ENCODE measurements at regions not wholly inside any gene's neighbourhood (a gene's known extent, or its start where the extent isn't known, plus 50 kb on each side); places are given as distances from the start of the nearest gene placed in this dataset.
"Not testable (repeated sequence)": the region's sequence is repeated elsewhere in the genome, so short reads cannot be mapped to it uniquely, and the experiment has no call there.

DNA sequence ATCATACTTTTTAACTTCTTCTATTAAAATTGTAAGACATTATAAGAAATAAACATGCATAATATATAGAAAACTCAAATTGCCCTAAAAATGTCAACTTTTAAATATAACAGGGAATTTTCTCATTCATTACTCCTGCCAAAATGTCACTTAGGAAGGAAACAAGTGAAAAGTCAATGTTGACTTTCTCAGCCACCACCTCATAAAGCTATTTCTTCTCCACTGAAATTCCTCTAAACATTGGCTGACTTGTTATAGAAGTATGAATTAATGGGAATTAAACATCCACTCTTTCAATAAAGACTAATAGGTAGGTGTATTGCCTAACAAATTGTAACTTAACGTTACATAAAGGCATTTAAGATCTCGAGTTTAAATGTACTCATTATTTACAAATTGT is 499.7 kb upstream of the SYT4 start:
- no peak for DNase-seq (ENCODE audit: extremely low read depth in 1 of 11, low read depth in 9 of 11, low spot score in 4 of 11)

DNA sequence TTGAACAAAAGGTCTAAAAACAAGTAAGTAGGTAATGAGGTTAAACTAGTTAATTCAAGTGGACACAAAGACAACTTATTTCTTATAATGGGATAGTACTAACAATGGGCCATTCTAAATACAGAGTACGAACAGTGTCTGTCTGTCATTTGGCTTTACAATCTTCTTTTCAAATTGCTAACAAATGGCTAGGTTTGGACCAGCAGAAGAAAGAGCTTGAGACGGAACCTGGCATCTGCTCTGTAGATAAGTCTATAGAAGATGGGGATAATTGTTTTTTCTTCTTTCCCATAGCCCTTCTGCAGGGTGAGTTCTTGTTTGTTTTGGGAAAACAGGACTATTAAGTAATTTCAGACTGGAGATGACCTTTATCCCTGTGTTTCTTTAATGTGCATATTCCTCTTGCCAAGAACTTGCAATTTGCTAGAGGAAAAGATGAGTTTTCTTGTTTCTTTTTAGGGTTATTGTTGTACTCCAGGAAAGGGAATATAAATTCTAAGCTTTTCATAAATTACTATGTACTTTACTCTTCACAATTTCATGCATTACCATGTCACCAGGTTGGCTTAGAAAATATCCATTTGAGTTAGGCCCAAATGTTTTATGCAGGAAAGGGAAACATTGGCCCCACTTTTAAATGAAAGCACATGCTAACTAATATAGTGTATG is 500.5 kb upstream of the SYT4 start:
- DNase-seq (ENCODE audit: extremely low read depth in 1 of 11, low read depth in 9 of 11, low spot score in 4 of 11) = no peak

DNA sequence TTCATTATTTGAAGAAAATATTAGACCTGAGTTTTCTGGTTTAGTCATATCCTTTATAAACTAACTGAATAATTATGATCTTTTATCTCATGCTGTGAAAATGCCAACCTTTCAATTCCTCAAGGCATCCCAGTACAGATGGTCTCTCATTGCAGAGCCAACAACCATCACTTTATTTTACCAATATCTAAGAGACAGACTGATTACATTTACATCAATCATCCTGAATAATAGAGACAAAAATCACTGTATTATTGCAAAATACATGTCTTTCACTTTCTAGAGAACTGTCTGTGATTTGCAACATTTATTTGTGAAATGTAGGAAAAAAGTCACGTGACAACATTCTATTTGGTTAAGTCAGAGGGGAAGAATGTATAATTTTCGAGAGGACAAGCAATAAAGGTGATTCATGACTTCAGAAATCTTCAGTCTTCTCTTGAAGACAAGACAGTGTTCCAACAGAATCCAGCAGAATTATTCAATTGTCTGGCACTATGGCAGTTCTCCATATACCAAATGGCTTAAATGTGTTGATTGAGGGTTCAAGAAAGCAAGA is 503.6 kb upstream of the SYT4 start:
- no peak for DNase-seq (ENCODE audit: extremely low read depth in 1 of 11, low read depth in 9 of 11, low spot score in 4 of 11)

DNA sequence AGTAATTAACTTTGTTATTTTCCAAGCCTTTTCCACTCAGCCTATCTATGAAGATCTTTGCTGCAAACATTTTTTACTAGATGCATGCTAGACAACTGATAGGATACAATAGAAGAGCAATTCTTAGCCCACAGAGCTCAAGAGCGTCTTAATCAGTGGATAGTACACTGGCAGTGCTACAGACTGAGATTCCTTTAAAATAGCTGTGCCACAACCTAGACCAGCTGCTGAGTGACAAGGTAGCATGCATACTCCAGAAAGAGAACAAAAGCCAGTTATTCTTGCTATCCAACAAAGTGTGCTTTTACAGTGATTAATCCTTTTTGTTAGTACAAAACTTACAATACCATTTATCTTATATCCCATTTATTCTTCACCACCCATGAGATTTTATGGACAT is 507.9 kb upstream of the SYT4 start:
- DNase-seq (ENCODE audit: extremely low read depth in 1 of 11, low read depth in 9 of 11, low spot score in 4 of 11) = no peak

DNA sequence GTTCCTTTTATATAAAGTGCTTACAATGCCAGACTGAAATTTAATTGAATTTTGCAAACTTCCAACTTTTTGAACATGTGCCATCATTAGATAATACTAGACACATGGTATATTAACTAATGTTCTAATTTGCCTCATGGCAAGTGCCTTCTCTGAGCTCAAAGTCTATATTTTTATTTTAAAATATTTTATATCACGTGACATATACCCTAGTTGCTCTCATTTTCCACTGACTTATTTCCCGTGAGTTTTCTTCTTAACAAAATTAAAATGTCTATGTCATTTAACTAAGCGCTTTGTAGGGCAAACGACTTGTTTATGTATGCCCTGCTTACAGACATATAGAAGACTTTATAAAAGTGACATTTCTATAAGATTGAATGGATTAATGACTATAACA is 509.6 kb upstream of the SYT4 start:
- DNase-seq (ENCODE audit: extremely low read depth in 1 of 11, low read depth in 9 of 11, low spot score in 4 of 11) = no peak

DNA sequence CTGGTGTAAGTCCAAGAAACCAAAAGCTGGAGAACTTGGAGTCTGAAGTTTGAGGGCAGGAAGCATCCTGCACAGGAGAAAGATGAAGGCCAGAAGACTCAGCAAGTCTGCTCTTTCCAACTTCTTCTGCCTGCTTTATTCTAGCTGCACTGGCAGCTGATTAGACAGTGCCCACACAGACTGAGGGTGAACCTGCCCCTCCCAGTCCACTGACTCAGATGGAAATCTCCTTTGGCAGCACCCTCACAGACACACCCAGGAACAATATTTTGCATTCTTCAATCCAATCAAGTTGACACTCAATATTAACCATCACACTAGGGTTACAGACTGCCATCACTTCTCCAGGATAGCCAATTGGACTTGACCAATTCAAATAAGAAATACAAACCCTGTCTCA is 510.4 kb upstream of the SYT4 start:
- DNase-seq (ENCODE audit: extremely low read depth in 1 of 11, low read depth in 9 of 11, low spot score in 4 of 11) = not testable (repeated sequence)

DNA sequence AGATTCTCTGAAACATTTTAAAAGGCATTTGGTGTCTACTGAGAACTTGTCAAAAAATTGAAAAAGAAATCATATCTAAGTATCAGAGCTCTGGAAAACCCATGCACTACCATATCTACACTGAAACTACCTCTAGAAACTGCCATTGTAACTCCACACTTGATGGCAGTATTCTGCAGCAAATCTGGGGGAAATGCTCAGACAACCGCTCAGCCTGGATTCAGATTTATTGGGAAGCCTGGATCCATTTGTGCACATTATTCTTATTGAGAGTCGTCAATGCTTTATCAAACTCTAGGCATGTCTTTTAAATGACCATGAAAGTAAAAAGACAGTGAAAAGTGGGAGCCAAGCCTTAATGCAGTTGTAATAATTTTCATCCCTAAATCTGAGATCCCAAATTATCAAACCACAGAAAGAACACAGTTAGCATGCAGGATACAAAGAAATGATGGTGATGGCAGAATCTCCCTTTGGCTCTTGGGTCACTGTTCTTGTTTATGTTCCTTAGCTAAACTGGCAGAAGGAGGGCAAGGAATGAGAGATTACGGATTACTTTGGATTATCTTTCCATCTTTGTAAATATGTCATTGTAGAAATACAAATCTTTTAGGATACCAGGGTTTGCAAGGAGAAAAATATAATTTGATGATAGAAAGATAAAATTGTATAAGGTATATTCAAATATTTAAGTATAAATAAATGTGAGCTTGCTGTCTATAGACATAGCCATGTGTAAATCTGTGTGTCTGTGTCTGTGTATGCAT is 512.1 kb upstream of the SYT4 start:
- DNase-seq (ENCODE audit: extremely low read depth in 1 of 11, low read depth in 9 of 11, low spot score in 4 of 11) = peak in 7 of 11 donors; percentile 10 to 25 (median 13)

DNA sequence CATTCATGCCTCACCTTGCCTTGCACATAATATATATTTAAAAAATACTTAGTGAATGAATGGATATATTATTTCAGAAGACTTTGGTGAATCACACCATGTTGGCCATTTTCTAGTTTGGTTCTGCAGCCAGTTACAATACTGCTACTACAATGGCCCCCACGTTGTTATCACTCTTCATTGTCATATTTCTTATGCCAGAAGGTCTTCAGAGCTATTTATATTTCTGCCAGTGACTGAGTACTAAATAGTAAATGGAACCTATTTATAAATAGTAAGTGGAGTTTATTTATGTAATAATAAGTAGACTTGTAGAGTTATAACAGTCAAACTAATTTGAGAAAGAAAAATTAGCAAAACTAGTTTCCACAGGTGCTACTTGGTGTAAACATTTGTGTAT is 516.6 kb upstream of the SYT4 start:
- DNase-seq (ENCODE audit: extremely low read depth in 1 of 11, low read depth in 9 of 11, low spot score in 4 of 11) = no peak

DNA sequence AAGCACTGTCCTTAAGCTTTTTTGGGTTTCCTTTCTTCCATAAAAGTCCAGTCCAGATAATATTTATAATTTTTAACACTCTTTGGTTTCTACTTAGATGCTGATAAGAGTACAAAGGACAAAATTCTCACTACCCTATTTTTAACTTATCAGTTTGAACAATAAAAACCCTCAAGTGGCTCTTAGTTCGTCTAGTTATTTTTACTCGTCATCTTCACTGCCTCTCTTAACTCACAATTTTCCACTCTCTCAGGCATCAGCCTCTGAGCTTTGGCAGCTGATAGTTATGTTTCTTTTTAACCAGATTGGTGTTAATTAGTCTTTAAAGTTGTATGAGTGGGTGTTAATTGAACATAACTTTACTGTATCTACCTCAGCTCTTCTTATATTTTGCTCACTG is 517.1 kb upstream of the SYT4 start:
- no peak for DNase-seq (ENCODE audit: extremely low read depth in 1 of 11, low read depth in 9 of 11, low spot score in 4 of 11)

DNA sequence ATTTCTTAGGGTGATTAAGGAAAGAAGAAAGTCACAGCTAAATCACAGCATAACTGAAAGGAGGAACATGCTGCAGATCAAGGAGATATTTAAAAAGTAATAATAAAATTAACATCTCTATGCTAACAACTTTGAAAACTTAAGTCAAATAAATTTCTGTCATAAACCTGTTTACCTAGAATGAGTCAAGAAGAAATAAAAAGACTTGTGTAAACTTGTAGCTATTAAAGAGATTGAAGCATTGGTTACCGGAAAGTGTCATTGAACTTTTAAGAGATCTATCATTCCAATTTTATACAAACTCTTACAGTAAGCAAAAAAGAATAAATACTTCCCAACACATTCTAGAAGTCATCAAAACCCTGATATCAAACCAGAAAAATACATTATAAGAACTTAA is 520.1 kb upstream of the SYT4 start:
- DNase-seq (ENCODE audit: extremely low read depth in 1 of 11, low read depth in 9 of 11, low spot score in 4 of 11) = no peak

DNA sequence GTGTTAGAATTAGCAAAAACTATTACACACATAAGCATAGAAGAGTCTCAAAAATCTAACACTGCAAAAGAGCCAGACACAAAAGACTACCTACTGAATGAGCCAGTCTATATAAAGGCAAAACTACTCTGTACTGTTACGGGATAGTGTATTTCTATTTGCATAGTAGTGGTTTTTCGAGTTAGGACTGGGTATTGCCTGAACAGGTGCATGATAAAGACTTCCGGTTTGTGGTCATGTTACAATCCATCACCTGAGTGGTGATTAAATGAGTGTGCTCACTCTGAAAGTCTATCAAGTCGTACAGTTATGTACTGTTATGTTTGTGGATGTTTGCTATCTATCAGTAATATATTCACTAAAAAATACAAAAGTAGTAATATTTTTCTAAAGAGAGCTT is 523.3 kb upstream of the SYT4 start:
- no peak for DNase-seq (ENCODE audit: extremely low read depth in 1 of 11, low read depth in 9 of 11, low spot score in 4 of 11)

DNA sequence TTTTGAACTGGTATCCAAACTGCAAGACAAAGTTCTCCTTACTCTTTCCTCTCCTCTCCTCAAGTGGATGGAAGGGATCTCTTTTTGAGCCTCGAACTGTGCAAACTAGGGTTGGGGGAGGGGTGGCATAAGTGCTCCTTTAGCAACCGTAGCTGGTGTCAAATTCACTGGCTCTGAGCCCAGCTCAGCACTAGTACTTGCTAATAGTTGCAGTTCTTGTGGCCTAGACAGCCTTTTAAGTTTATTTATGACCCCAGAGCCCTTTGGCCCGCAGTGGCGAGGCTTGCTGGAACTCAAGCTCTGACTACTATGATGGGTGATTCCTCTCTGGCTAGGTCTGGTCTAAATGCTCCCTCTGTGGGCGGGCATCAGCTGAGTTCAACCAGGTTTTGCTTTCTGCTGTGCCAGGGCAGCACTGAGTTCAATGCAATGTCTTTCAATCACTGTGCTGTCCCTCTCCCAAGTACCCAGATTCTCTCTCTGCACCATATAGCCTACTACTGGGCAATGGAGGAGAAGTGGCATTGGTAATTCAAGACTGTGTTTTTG is 528.4 kb upstream of the SYT4 start:
- peak in 10 of 11 donors; percentile 6 to 41 (median 20) for DNase-seq (ENCODE audit: extremely low read depth in 1 of 11, low read depth in 9 of 11, low spot score in 4 of 11)

DNA sequence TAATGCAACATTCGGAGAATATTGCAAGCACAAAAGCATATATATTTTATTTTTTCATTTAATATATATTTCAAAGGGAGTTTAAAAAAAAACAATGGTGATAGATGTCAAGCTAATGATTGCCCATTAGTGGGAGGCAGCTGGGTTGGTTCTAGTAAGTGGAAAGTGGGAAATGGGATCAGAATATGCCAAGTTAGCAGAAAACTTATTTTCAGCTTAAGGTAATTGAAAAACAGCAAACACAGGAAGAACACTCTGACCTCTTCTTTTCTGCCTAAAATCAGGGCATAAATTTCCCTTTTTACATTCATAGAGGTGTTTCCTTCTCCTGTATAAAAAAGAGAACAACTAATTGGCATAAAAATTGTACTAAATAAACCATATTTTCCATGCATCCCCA is 535.3 kb upstream of the SYT4 start:
- no peak for DNase-seq (ENCODE audit: extremely low read depth in 1 of 11, low read depth in 9 of 11, low spot score in 4 of 11)

DNA sequence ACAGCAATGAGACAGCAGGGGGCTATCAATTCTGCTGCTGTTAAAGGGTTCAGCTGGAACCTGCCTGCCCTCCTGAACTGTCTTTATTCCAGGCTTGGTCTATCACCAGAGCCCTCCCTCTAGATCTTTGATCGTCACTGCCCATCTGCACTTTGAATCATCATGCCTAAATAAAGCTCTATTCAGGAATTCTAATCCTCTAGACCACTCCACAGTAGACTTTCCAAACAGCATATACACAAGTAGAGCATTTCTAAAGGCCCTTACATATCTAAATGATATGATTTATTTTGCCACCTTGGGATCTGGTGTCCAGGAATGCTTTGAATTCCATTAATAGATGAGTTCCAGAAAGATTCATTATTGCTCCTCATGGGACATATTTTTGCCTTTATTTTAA is 542.1 kb upstream of the SYT4 start:
- DNase-seq (ENCODE audit: extremely low read depth in 1 of 11, low read depth in 9 of 11, low spot score in 4 of 11) = no peak

DNA sequence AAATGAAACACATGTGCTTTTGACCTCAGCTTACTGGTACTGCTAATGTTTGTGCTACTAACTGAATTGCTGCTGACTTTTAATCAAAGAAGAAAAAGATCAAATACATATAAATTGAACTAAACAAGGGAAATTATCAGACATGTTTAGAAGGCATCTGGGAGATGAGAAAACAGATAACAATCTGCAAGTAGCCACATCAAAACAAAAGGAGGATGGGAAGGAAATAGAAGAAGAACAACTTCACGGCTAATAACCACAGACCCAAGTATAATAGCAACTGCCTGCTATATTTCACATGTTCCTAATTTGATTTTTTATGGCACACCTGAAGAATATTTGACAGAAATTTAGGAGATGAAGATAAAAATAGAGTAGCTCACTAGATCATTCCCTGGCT is 542.6 kb upstream of the SYT4 start:
- DNase-seq (ENCODE audit: extremely low read depth in 1 of 11, low read depth in 9 of 11, low spot score in 4 of 11) = no peak

DNA sequence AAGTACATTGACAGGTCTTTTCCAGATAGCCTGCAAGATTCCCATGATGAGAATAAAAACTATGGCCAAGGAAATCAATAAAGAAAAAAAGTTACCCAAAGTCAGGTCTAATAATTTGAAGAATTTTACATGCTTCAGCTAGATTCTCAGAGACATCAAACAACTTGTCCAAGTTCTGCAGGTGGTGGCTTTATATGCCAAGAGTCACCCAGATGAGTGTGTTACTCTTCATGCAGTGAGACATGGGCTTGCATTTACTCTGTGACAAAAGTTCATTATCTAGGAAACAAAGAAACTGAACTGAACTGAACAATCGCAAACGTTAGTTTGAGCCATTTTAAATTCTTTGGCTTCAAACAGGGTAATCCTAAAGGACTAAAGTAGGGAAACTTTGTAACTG is 548.5 kb upstream of the SYT4 start:
- no peak for DNase-seq (ENCODE audit: extremely low read depth in 1 of 11, low read depth in 9 of 11, low spot score in 4 of 11)

DNA sequence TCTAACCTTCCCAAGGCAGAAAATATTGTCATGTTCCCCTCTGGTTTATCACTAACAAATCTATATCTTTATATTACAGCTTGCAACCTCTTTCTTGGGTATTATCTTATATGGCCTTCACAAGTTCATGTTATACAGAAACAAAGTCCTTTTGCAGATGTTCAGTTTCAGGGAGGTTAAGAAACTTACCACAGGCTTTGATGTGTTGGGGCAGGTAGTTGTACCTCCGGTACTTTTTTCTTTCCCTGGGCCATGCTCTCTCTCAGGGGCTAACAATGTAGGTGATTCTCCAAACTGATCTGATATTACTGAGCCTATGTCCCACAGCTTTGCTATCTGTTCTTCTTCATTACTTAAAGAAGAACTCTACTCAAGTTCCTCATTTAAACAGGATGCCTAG is 548.9 kb upstream of the SYT4 start:
- DNase-seq (ENCODE audit: extremely low read depth in 1 of 11, low read depth in 9 of 11, low spot score in 4 of 11) = no peak

DNA sequence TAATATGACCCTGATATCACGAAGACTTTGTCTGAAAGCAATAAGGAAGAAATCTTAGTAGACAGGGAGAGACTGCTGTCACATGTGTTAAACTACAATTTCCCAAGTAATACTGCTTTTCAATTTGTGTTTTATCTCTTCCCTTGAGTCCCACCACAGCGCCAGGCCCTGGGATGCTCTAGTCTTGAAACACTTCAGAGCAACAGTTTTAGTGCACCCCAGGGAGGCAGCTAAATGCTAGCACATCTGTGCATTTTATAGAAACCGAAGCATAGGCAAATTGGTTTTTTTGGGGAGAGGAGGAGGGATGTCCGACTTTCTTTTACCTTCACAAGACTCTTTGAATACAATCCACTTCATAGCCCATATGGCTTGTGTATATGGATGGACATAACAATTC is 550.0 kb upstream of the SYT4 start:
- DNase-seq (ENCODE audit: extremely low read depth in 1 of 11, low read depth in 9 of 11, low spot score in 4 of 11) = no peak

DNA sequence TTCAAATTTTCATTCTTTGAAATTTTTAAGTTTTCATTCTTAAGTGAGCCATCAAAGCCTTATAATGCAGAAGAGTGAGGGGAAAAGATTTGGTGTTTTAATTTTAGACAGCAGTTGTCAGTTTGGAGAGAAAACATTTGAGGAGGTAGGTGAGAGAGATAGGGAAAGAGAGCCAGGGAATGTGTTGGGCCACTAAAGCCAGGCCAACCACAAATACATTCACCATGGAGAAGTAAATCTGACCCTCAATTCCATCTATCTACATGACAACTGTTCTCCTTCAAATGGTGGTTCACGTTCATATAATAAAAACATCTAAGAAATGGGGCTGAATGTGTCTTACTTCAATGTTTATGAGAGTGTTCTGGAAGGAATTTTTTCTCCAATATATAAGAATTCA is 553.0 kb upstream of the SYT4 start:
- no peak for DNase-seq (ENCODE audit: extremely low read depth in 1 of 11, low read depth in 9 of 11, low spot score in 4 of 11)

DNA sequence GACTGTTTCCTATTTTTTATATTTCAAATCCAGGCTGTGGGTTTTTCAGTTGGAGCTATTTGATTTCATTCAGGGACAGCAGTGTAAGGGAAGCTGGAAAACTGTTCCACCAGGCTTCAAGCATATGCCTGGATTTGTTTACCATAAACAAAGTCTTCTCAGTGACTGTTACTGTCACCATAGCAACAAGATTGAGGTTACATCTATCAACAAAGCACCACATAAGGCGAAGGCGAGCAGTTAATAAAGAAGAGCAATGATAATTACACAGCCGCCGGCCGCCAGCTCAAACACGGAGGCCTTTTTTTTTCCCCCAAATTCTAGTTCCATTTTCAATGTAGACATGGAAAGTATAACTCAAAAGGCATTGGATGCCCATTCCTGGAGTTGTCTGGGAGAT is 553.7 kb upstream of the SYT4 start:
- peak in 5 of 11 donors; percentile 11 to 42 (median 30) for DNase-seq (ENCODE audit: extremely low read depth in 1 of 11, low read depth in 9 of 11, low spot score in 4 of 11)
